ENCODE measurements at regions not wholly inside any gene's neighbourhood (a gene's known extent, or its start where the extent isn't known, plus 50 kb on each side); places are given as distances from the start of the nearest gene placed in this dataset.

DNA sequence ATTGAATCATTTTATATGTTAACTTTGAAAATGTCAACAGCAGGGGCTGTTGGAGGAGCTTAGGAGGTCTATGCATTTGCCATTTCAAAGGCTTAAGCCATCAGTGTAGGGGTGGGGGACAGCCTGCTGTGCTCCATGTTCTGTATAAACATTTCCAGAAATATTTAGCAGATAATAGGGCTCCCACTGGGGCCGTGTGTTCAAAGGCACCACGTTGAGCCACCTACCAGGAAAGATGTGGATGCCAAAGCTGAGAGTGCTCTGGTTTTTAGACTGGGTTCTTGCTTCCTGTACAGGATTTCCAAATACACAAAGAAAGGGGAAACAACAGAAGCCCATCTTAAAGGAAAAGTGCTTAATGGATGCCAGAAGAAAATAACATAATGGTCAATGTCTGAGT is 219.5 kb downstream of the CENPC start:
- H3K36me3 ChIP-seq (replicated peaks in 1 of 2; ENCODE audit: control insufficient read depth in 1 of 2, insufficient read depth in 2 of 2, low read length in 2 of 2) = no peaks in the 10 kb centered on the region
- H3K79me2 ChIP-seq (ENCODE audit: insufficient read depth, low read length) = no peaks in the 10 kb centered on the region
- DNase-seq (ENCODE audit: low spot score) (no peak), ATAC-seq (no peak), FAIRE-seq (no peak)
- no peaks in the 10 kb centered on the region for H3K9me3 ChIP-seq (ENCODE audit: low read length)
- H3K27me3 ChIP-seq (ENCODE audit: control insufficient read depth in 1 of 2, insufficient read depth in 2 of 2, low read length in 2 of 2) = no peaks in the 10 kb centered on the region
- CTCF ChIA-PET (ENCODE audit: low intra/inter-chr PET ratio, low total read pairs) = interaction anchor here (3.1 kb wide), 1 partner anchor 238 kb away, joined by 22 read pairs; no protein-coding TSS in a partner anchor
- in situ Hi-C loops (cut with HindIII; ENCODE audit: extremely low pct_ligation_motif_present, low pct_unique_long_range_greater_than_20kb) (loop anchor here (10.0 kb wide), 1 partner anchor 221 kb away; no protein-coding TSS in a partner anchor), intact Hi-C loops (cut with micrococcal nuclease; ENCODE audit: unreplicated experiment) (no loop called here)
- no peak overlapping the region for H3K27ac ChIP-seq (ENCODE audit: extremely low read length, insufficient read depth, low read length)
- H3K4me3 ChIP-seq (replicated peaks in 1 of 3; ENCODE audit: insufficient read depth in 1 of 3, low read depth in 2 of 3, low read length in 3 of 3) = no peak overlapping the region
- no peak overlapping the region for H3K4me2 ChIP-seq (ENCODE audit: low read depth, low read length)
- 3% methylated on average over 2 of the region's 2 CpGs for WGBS (ENCODE audit: low lambda C conversion rate)
- BruUV-seq (replicated peaks) = no TSS peak
- no peak overlapping the region for H3K9ac ChIP-seq (ENCODE audit: insufficient read depth, low read depth, low read length)
- no peaks in the 10 kb centered on the region for H4K20me1 ChIP-seq (ENCODE audit: insufficient read depth, low read length)
- no peak overlapping the region for H2AFZ ChIP-seq (ENCODE audit: low read length)
- POLR2A ChIA-PET = no interaction called here
- no peak for TF ChIP-seq CBX2 (IDR thresholded peaks at IDR 0.05; ENCODE audit: low read depth, low read length)
- no peak for TF ChIP-seq CBX2 (CRISPR knock-in tag; IDR thresholded peaks at IDR 0.05; ENCODE audit: low read depth)
- TF ChIP-seq NCOR1 (IDR thresholded peaks at IDR 0.05; ENCODE audit: borderline replicate concordance, low read length) = no peak
- TF ChIP-seq, protein P1, sequence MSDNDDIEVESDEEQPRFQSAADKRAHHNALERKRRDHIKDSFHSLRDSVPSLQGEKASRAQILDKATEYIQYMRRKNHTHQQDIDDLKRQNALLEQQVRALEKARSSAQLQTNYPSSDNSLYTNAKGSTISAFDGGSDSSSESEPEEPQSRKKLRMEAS (IDR thresholded peaks at IDR 0.05) = no peak
- no peaks in the 10 kb centered on the region for H3K4me1 ChIP-seq (ENCODE audit: insufficient read depth, low read length)

DNA sequence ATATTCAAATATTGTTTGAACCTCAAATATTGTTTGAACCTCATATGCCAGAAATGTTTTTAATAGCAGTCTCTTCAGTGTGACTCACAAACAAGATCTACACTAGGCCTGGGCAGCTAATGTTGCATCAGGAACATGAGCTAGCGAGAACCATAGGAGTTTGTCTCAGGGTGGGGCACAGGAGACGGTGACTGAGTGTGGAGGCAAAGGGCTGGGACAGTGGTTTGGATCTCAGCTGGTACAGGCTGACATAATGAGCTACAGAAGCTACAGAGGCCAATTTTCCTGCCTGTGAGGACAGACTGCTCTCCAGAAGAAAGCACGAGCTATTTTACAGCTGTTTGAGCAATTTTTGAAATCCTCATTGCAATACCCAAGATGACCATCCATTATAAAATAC is 224.7 kb downstream of the CENPC start:
- WGBS (ENCODE audit: low lambda C conversion rate) = 0% methylated on average over 3 of the region's 3 CpGs
- intact Hi-C loops (cut with micrococcal nuclease; ENCODE audit: unreplicated experiment) = loop anchor here (5.0 kb wide), 1 partner anchor 323 kb away; no protein-coding TSS in a partner anchor
- TF ChIP-seq ZNF737 (CRISPR knock-in tag; IDR thresholded peaks at IDR 0.05; ENCODE audit: borderline replicate concordance) (no peak), ZNF20 (CRISPR knock-in tag; IDR thresholded peaks at IDR 0.05) (no peak), ZNF124 (CRISPR knock-in tag; IDR thresholded peaks at IDR 0.05) (no peak), ZNF792 (CRISPR knock-in tag; IDR thresholded peaks at IDR 0.05) (no peak), KLF13 (CRISPR knock-in tag; IDR thresholded peaks at IDR 0.05) (no peak), TCF12 (IDR thresholded peaks at IDR 0.05) (no peak), TCF12 (CRISPR knock-in tag; IDR thresholded peaks at IDR 0.05) (no peak), ELF1 (CRISPR knock-in tag; IDR thresholded peaks at IDR 0.05) (no peak), ZNF234 (CRISPR knock-in tag; conservative IDR thresholded peaks at IDR 0.05) (no peak), NFE2L2 (IDR thresholded peaks at IDR 0.05; ENCODE audit: low read length) (no peak)
- TF ChIP-seq, protein P2, sequence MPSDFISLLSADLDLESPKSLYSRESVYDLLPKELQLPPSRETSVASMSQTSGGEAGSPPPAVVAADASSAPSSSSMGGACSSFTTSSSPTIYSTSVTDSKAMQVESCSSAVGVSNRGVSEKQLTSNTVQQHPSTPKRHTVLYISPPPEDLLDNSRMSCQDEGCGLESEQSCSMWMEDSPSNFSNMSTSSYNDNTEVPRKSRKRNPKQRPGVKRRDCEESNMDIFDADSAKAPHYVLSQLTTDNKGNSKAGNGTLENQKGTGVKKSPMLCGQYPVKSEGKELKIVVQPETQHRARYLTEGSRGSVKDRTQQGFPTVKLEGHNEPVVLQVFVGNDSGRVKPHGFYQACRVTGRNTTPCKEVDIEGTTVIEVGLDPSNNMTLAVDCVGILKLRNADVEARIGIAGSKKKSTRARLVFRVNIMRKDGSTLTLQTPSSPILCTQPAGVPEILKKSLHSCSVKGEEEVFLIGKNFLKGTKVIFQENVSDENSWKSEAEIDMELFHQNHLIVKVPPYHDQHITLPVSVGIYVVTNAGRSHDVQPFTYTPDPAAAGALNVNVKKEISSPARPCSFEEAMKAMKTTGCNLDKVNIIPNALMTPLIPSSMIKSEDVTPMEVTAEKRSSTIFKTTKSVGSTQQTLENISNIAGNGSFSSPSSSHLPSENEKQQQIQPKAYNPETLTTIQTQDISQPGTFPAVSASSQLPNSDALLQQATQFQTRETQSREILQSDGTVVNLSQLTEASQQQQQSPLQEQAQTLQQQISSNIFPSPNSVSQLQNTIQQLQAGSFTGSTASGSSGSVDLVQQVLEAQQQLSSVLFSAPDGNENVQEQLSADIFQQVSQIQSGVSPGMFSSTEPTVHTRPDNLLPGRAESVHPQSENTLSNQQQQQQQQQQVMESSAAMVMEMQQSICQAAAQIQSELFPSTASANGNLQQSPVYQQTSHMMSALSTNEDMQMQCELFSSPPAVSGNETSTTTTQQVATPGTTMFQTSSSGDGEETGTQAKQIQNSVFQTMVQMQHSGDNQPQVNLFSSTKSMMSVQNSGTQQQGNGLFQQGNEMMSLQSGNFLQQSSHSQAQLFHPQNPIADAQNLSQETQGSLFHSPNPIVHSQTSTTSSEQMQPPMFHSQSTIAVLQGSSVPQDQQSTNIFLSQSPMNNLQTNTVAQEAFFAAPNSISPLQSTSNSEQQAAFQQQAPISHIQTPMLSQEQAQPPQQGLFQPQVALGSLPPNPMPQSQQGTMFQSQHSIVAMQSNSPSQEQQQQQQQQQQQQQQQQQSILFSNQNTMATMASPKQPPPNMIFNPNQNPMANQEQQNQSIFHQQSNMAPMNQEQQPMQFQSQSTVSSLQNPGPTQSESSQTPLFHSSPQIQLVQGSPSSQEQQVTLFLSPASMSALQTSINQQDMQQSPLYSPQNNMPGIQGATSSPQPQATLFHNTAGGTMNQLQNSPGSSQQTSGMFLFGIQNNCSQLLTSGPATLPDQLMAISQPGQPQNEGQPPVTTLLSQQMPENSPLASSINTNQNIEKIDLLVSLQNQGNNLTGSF (CRISPR knock-in tag; IDR thresholded peaks at IDR 0.05) = no peak

More for the DNA sequence above, 224.7 kb downstream of the CENPC start:
- Histone ChIP-seq H3K27me3 (ENCODE audit: control insufficient read depth in 1 of 2, insufficient read depth in 2 of 2, low read length in 2 of 2) (no peaks in the 10 kb centered on the region), H3K9me3 (ENCODE audit: low read length) (no peaks in the 10 kb centered on the region), H3K27ac (ENCODE audit: extremely low read length, insufficient read depth, low read length) (no peak overlapping the region), H3K9ac (ENCODE audit: insufficient read depth, low read depth, low read length) (no peak overlapping the region), H3K4me1 (ENCODE audit: insufficient read depth, low read length) (no peaks in the 10 kb centered on the region), H3K79me2 (ENCODE audit: insufficient read depth, low read length) (no peaks in the 10 kb centered on the region), H3K4me3 (replicated peaks in 1 of 3; ENCODE audit: insufficient read depth in 1 of 3, low read depth in 2 of 3, low read length in 3 of 3) (no peak overlapping the region), H3K4me2 (ENCODE audit: low read depth, low read length) (no peak overlapping the region), H4K20me1 (ENCODE audit: insufficient read depth, low read length) (no peaks in the 10 kb centered on the region), H3K36me3 (replicated peaks in 1 of 2; ENCODE audit: control insufficient read depth in 1 of 2, insufficient read depth in 2 of 2, low read length in 2 of 2) (no peaks in the 10 kb centered on the region), H2AFZ (ENCODE audit: low read length) (no peak overlapping the region)
- ATAC-seq = no peak
- no TSS peak for BruUV-seq (replicated peaks)
- FAIRE-seq = no peak
- ChIA-PET CTCF (ENCODE audit: low intra/inter-chr PET ratio, low total read pairs) (no interaction called here), POLR2A (no interaction called here)
- DNase-seq (ENCODE audit: low spot score) = no peak
- in situ Hi-C loops (cut with HindIII; ENCODE audit: extremely low pct_ligation_motif_present, low pct_unique_long_range_greater_than_20kb) = loop anchor here (10.0 kb wide), 1 partner anchor 216 kb away; no protein-coding TSS in a partner anchor

Measured in HepG2 (cell line).